AG04449 (cell line): ENCODE measurements at regions not wholly inside any gene's neighbourhood (a gene's known extent, or its start where the extent isn't known, plus 50 kb on each side); places are given as distances from the start of the nearest gene placed in this dataset.

ENCODE experiments used
- CTCF ChIA-PET: fragments of 350-600 bp; formaldehyde crosslinking; extraction: SDS; loops from one replicate; lab custom pipeline; 2021; ENCODE audit warnings: antibody characterized with exemption; lab: Yijun Ruan, JAX
- POLR2A ChIA-PET: fragments of 400-600, 350-600 bp; formaldehyde crosslinking; extraction: SDS; loops from one replicate; lab custom pipeline; 2020; ENCODE audit warnings: antibody characterized with exemption, inconsistent platforms; lab: Yijun Ruan, JAX
- DNase-seq: peaks from one replicate; pipeline ENCODE4 v3.0.0-alpha.2; 2010; ENCODE audit warnings: low read depth, low spot score
- H3K4me3 ChIP-seq: 2 replicates; pipeline ENCODE4 v1.5.1; 2011; ENCODE audit warnings: low read depth, mild to moderate bottlenecking, control low read depth, low read length
- TF ChIP-seq, protein P1 (sequence below): IDR thresholded peaks from one replicate; pipeline ENCODE4 v1.5.1; 2011; ENCODE audit warnings: mild to moderate bottlenecking, moderate library complexity, low read length, control low read depth, inconsistent platforms; ENCODE audit not compliant: insufficient read depth; ENCODE audit errors: missing control alignments

DNA sequence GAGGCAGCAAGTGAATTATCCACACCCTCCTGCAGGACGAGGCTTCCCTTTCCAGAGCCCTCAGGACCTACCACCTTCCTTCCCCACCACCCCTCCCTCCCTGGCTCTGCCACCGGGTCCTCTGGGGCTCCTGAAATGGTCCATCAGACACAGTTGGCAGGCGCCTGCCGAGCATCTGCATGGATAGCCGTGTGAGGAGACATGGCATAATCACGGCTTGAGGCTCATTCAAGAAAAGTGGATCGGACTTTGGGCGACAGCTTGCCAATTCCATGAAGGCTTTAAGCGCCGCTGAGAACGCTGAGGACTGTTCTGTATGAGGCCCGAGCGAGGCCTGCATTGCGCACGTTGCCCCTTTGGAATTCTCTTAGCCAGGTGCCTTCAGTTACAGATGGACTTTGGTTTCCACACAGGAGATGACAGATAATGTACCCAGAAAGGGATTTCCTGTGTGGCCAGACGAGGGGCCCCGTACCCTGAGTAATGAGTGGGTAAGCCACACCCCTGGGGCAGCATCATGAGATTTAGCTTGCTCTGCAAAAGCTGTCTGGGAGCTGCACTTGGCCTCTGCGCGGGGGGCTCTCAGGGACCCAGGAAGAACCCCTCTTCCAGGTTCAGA lies 179.8 kb downstream of the OLFM1 start:
- DNase-seq, result no peak
- H3K4me3 ChIP-seq, result no peak overlapping the region
- CTCF ChIA-PET, result no interaction called here
- TF ChIP-seq, protein P1, sequence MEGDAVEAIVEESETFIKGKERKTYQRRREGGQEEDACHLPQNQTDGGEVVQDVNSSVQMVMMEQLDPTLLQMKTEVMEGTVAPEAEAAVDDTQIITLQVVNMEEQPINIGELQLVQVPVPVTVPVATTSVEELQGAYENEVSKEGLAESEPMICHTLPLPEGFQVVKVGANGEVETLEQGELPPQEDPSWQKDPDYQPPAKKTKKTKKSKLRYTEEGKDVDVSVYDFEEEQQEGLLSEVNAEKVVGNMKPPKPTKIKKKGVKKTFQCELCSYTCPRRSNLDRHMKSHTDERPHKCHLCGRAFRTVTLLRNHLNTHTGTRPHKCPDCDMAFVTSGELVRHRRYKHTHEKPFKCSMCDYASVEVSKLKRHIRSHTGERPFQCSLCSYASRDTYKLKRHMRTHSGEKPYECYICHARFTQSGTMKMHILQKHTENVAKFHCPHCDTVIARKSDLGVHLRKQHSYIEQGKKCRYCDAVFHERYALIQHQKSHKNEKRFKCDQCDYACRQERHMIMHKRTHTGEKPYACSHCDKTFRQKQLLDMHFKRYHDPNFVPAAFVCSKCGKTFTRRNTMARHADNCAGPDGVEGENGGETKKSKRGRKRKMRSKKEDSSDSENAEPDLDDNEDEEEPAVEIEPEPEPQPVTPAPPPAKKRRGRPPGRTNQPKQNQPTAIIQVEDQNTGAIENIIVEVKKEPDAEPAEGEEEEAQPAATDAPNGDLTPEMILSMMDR, result no peak
- POLR2A ChIA-PET, result no interaction called here

DNA sequence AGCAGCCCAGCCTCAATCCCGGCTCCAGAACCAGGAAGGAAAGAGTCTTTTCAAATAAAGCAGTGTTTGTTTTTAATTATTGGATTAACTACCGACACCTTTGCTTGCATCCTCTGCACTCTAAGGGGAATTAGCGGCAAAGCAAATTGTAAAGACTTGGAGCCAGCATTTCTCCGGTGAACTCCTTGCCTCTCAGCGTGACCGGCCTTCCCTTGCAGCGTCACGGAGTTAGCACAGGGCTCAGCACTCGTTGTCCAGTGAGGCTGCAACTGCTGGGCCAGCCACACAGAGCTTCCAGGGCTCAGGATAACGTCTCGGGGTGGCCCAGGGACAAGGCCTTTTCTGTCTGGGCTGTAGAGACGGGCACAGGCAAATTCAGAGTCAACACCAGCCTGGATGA lies 180.6 kb downstream of the OLFM1 start:
- ChIA-PET CTCF (no interaction called here), POLR2A (no interaction called here)
- no peak overlapping the region for H3K4me3 ChIP-seq
- DNase-seq, result no peak
- TF ChIP-seq, protein P1, result no peak

DNA sequence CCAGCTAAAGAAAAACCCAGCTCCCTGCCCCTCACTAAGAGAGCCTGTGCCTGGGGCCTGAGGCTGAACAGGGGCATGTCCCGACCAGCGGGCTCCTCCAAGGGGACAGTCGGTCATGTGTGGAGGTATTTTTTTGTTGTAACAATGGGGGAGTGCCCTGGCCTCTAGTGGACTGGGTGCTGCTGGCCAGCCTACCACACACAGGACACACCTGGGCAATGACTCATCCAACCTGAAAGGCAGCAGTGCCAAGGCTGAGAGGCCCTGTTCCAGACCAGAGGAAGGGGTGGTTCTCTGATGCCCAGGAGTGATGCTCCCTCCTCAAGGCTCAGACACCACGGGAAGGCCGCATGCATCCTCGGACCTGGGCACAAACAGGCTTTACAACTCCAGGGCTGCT lies 181.5 kb downstream of the OLFM1 start:
- TF ChIP-seq, protein P1, result no peak
- DNase-seq, result no peak
- POLR2A ChIA-PET, result no interaction called here
- CTCF ChIA-PET, result no interaction called here
- H3K4me3 ChIP-seq, result no peak overlapping the region

DNA sequence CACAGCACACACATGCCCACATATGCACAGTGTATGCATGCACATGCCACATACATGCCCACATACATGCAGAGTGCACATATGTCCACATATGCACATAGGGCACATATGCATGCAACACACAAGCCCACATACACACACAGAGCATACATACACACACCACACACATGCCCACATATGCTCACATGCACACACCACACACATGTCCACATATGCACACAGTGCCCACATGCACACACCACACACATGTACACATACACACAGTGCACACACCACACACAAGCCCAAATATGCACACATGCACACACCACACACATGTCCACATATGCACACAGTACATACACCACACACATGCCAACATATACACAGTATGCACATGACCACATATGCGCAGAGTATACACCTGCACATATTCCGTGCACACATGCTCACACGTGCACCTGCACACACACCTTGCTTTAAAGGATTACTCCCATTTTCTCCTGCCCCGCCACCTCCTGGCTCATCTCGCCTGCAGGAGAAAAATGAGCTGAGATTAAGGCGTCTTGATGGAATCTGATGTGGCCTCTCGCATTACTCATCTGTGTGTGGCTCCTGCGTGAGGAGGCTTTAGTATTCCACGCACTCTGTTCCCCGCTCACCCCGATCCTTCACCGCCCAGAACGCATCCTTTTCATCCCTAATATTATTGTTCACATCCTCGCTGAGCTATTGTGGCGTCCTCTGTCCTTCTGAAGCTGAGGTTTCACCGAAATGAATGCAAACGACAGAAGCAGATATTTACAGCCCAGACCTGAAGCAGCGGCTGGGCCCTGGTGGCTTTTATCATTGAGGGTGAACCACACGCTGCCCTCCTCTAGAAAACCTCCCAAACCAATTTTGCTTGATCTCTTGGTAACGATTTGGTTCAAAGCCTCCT lies 182.7 kb downstream of the OLFM1 start:
- ChIA-PET CTCF (no interaction called here), POLR2A (no interaction called here)
- TF ChIP-seq, protein P1, result no peak
- DNase-seq, result no peak
- no peak overlapping the region for H3K4me3 ChIP-seq

DNA sequence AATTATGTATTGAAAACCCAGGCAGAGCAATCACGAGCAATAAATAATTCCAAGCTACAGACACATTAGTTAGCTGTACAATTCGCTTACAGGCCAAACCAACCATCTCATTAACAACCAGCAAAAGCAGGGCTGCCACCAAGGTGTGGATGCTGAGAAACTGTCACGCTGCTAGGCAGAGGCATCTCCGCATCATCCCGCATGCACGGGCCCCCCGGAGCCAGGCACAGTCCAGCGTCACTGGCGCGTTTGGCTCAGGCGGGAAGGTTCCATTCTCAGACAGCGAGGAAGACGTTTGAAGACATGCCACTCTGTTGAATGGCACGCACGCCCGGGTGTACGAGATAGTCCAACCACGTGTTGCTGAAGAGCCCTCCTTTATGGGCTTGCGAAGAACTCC lies 184.0 kb downstream of the OLFM1 start:
- TF ChIP-seq, protein P1, result no peak
- DNase-seq, result no peak
- POLR2A ChIA-PET, result no interaction called here
- CTCF ChIA-PET, result no interaction called here
- no peak overlapping the region for H3K4me3 ChIP-seq

DNA sequence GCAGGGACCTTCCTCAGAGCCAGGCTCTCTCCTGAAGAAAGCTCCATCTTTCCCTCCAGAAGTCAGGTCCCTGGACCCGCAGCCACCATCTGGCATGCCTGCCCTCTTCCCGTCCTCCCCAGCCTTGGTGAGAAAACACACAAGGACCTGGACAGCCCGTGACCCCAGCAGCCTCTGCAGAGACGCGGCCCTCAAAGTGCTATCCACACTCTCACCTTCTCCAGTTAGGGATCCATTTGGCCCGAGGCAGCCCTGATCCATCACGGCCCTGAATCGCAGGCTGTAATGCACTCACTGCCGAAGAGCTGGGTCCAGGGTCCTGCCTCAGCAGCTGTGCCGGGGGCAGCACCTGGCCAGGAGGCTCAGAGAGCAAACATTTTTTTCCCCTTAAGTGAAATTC lies 185.1 kb downstream of the OLFM1 start:
- CTCF ChIA-PET, result no interaction called here
- POLR2A ChIA-PET, result no interaction called here
- TF ChIP-seq, protein P1, result no peak

More for the DNA sequence above, 185.1 kb downstream of the OLFM1 start:
- no peak for DNase-seq
- H3K4me3 ChIP-seq, result no peak overlapping the region
